Stimulated activated naive CD8-positive, alpha-beta T cell treated with anti-CD3 and anti-CD28 coated beads, Interleukin-15, amount 100 ng/mL, for 72 hours (primary cell): ENCODE measurements at regions not wholly inside any gene's neighbourhood (a gene's known extent, or its start where the extent isn't known, plus 50 kb on each side); places are given as distances from the start of the nearest gene placed in this dataset.

Experiments
- ATAC-seq: fragments of 150-1000 bp; cut with Tn5 transposase; 2 replicates; pipeline ENCODE4 v1.10.0; 2021; ENCODE audit warnings: mild to moderate bottlenecking, moderate library complexity
- DNase-seq, 2 donors: peaks; one replicate each; pipeline ENCODE4 v3.0.0; 2021 to 2022
- H3K27ac Mint-ChIP-seq, 2 donors: one replicate each; pipeline ENCODE4 v1.8.0; 2022; ENCODE audit warnings: mild to moderate bottlenecking in 2 of 2, mixed read lengths in 2 of 2, moderate library complexity in 2 of 2
- H3K27me3 Mint-ChIP-seq: one replicate; pipeline ENCODE4 v1.8.0; 2022; ENCODE audit warnings: mixed read lengths
- H3K4me1 Mint-ChIP-seq: one replicate; pipeline ENCODE4 v1.8.0; 2022; ENCODE audit warnings: mild to moderate bottlenecking, mixed read lengths
- H3K4me3 Mint-ChIP-seq, 2 donors: one replicate each; pipeline ENCODE4 v1.8.0; 2022; ENCODE audit warnings: mild to moderate bottlenecking in 2 of 2, mixed read lengths in 2 of 2, moderate library complexity in 1 of 2
- H3K9me3 Mint-ChIP-seq, 2 donors: one replicate each; pipeline ENCODE4 v1.8.0; 2022; ENCODE audit warnings: mixed read lengths in 2 of 2

DNA sequence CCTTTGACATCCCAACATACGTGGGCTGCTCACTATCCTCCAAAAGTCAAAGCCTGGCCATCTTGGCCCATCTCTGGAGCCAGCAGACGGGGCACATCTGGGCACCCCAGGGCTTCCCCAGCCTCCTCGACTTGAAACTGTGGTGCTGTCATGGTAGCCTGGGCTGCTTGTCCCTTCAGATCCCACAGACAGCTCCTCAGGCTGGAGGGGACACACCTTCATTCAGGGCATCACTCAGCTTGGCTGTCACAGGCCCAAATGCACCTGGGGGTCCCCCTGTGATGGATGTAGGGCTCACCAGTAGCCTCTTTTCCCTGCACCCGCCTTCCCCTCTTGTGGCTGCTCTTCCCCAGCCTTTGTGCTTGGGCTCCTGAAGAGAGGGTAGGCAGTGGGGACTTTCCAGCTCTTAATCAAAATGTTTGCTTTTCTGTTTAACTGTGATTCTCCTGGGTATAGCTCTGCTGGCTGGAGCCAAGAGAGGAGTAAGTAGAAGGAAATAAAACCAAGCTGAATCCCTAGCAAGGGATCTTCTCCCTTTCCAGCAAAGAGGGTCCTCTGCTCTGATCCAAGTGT lies 92.3 kb downstream of the GYPC start:
- no peak for DNase-seq
- no peaks in the 10 kb centered on the region for H3K27me3 Mint-ChIP-seq
- H3K9me3 Mint-ChIP-seq: no peaks in the 10 kb centered on the region
- H3K27ac Mint-ChIP-seq: no peak overlapping the region
- peaks cover 20% of the 10 kb centered on the region for H3K4me1 Mint-ChIP-seq
- peak; percentile 35 for ATAC-seq
- no peak overlapping the region for H3K4me3 Mint-ChIP-seq

DNA sequence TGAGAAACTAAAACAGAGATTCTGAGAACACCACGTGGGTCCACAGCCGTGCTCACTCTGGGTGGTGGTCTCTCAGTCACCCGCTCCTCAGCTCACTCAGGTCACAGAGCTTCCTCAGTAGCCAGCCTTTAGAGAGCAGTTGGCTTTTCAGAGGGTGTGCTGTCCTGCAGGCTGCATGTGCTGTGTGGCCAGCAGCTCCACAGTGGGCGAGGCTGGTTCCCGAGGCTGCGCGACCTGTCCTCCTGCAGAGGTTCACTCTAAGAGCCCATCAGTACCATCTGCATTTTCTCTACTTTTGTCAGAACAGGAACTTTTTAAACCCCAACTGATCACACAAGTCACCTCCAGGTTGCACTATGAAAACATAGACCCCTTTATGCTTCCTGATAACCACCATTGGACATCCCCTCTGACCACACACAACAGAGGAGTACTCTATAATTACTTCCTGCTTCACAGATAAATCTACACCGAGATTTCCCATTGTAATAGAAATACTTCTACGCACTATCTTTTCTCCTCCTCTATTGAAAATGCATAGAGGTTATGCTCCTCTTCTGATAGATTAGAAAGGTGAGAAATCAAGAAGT lies 93.1 kb downstream of the GYPC start:
- ATAC-seq (peak; percentile 45), DNase-seq (no peak)
- H3K9me3 Mint-ChIP-seq: no peaks in the 10 kb centered on the region
- peaks cover 21% of the 10 kb centered on the region for H3K4me1 Mint-ChIP-seq
- no peaks in the 10 kb centered on the region for H3K27me3 Mint-ChIP-seq
- H3K4me3 Mint-ChIP-seq: peak overlapping the region in 1 of 2 donors; percentile 39
- peak overlapping the region in 1 of 2 donors; percentile 32 for H3K27ac Mint-ChIP-seq

DNA sequence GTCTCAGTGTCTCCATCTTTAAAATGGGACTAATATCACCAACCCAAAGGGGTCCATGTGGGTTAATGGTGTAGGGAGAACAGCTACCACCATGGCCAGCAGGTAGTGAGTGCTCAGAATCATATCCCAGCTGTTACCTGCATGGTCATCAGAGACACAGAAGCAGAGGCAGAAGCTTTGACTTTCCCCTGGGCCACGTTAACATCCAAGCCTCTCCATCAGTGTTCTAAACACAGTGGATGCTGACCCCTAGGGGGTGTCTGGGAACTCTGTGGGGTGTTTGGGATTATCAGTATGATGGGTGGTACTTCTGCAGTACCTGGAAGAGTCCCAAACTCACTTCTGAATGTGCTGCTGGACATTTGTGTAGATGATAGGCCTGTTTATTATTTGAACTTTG lies 93.6 kb downstream of the GYPC start:
- H3K4me1 Mint-ChIP-seq: peaks cover 26% of the 10 kb centered on the region
- H3K27ac Mint-ChIP-seq: peak overlapping the region; percentile 2 to 67
- DNase-seq (peak in 1 of 2 donors; percentile 23), ATAC-seq (peak; percentile 53)
- no peaks in the 10 kb centered on the region for H3K9me3 Mint-ChIP-seq
- peak overlapping the region in 1 of 2 donors; percentile 39 for H3K4me3 Mint-ChIP-seq
- H3K27me3 Mint-ChIP-seq: no peaks in the 10 kb centered on the region

DNA sequence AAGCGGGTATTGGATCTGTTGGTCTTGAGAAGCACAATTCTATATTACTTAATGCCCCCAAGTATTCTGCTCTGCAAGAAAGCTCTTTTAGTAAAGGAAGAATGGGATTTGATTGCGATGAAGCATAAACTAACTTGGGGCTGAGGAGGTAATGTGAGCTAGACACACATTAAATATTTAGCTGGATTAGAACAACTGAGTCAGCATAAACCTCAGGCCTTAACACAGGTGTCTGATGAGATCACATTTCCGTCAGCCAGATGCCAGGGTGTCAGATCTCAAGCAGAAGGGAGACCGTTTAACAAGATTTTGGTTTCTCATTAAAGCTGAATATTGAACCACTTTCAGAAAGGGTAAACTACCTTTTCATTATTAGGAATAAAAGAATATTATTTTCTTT lies 94.5 kb downstream of the GYPC start:
- peaks cover 29% of the 10 kb centered on the region for H3K4me1 Mint-ChIP-seq

DNA sequence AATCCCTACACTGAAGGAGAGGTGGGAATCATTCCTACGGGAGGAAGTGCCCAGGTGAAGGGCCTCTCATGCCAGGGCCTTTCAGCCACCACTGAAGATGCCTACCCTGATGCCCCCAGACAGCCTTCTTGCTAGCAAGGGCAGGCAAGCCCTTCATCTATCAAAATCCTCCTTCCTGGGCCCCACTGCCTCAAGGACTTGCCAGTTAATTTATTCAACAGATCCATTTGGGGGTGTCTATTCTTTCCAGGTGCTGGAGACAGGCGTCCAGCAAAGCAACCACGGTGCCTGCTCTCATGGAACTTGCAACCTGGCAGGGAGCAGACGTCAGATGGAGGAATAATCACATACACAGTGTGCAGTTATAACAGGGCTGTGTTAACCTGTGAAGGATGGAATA lies 95.5 kb downstream of the GYPC start:
- no peaks in the 10 kb centered on the region for H3K27me3 Mint-ChIP-seq
- H3K27ac Mint-ChIP-seq: no peak overlapping the region
- H3K9me3 Mint-ChIP-seq: peaks cover 0 to 8% of the 10 kb centered on the region in 2 donors
- H3K4me3 Mint-ChIP-seq: no peak overlapping the region
- DNase-seq (no peak), ATAC-seq (no peak)
- peaks cover 29% of the 10 kb centered on the region for H3K4me1 Mint-ChIP-seq

More for the DNA sequence above, 94.5 kb downstream of the GYPC start:
- Mint-ChIP-seq H3K9me3 (no peaks in the 10 kb centered on the region), H3K27me3 (no peaks in the 10 kb centered on the region), H3K27ac (no peak overlapping the region), H3K4me3 (no peak overlapping the region)
- no peak for ATAC-seq
- DNase-seq: no peak

DNA sequence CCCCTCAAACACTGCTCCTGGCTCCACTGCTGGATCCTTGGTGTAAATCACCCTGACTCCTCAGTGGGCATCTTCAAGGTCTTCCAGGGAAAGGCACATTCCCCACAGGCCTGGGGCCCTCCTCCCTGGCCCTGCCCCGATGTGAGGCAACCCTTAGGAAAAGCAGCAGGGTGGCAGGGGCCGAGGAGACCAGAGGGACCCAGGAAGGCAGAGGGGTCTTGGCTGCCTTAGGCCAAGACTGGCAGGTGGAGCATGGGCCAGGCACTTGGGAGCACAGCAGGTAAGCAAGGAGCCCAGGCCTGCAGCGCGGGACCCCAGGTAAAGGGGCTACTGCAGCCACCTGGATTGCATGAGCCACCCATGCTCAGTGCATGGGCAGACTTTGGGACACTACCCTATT lies 96.9 kb downstream of the GYPC start:
- Mint-ChIP-seq H3K27me3 (no peaks in the 10 kb centered on the region), H3K4me3 (no peak overlapping the region), H3K4me1 (peaks cover 29% of the 10 kb centered on the region), H3K9me3 (peaks cover 0 to 8% of the 10 kb centered on the region in 2 donors), H3K27ac (no peak overlapping the region)
- DNase-seq (no peak), ATAC-seq (no peak)

DNA sequence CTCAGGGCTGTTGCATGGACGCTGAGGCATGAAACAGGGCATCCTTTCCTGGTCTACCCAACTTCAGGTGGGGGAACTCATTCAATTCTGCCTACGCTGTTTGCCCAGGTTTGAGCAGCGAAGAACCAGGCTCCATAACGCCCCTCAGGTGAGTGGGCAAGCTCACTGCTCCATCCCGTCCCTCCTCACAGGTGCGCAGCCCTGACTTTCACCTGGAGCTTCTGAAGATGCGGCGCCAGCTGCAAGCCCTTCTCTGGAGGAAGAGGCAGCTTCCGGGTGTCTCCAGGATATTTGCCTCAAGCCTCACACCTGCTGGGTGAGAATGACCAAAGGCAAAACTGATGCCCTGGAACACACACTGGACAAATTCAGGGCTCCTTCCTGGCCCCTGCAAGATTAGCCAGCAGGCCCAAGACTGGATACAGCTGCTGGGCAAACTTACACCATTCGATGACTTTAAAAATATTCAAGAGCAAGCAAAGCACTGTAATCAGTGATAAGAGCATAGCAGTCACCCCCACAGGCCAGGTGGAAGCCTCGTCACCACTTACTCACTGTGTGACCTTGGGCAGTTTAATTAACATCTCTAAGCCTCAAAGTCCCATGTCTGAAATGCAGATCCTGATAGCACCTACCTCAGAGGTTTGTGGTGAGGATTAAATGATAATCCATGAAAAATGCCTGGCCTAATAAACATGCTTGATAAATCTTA lies 97.7 kb downstream of the GYPC start:
- DNase-seq (no peak), ATAC-seq (no peak)
- Mint-ChIP-seq H3K4me3 (no peak overlapping the region), H3K27me3 (no peaks in the 10 kb centered on the region), H3K4me1 (peaks cover 22% of the 10 kb centered on the region), H3K9me3 (peaks cover 0 to 8% of the 10 kb centered on the region in 2 donors), H3K27ac (no peak overlapping the region)

DNA sequence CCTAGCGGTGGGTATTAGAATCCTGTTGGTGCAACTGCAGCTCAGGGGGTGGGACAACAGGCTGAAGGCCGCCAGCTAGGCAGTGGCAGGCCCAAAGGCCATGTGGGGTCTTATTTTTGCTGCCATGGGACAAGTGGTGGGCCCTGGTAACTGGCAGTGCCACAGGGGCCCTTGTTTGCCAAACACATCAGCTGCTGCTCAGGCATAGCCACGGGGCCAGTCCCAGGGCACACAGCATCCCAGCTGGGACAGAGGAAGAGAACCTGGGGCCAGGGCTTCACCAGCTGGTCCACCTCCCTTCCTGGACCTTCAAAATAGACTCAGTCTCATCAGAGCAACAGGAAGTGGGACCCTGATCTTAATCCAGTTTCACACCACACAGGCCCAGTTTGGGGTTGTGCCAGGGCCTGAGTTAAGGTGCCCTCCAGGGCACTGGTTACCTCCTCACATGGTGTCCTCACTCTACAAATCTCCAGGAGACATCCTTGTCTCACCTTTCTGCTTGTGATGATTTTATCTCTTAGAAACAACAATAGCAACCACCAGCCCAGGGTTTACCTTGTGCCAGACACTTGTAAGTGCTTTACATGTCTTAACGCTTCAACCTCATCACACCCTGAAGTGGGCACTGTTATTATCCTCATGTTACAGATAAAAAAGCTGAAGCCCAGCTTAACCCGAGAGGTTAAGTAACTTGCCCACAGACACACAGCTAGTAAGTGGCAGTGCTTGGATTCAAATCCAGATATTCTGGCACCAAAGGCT lies 98.5 kb downstream of the GYPC start:
- Mint-ChIP-seq H3K4me3 (no peak overlapping the region), H3K27ac (peak overlapping the region in 1 of 2 donors; percentile 69)
- peak; percentile 29 for ATAC-seq

DNA sequence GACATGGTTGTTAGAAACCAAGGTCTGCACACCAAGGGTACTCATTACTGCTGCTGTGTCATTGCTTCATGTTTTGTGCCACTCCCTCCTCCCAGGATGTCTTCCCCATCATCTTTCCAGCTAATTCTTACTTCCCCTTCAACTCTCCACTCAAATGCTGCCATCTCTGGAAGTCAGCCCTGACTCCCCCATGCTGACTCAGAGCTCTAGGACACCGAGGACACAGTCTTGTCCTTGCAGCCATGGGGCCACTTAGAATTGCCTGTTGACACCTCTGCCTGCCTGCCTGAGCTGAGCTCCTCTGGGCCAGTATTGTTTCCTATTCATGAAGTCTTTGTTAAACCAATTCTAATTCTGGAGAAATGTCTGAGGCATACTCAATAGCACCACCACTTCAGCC lies 100.2 kb downstream of the GYPC start:
- no peak for DNase-seq
- ATAC-seq: no peak
- H3K27ac Mint-ChIP-seq: no peak overlapping the region
- no peaks in the 10 kb centered on the region for H3K27me3 Mint-ChIP-seq
- H3K4me1 Mint-ChIP-seq: peaks cover 24% of the 10 kb centered on the region
- H3K4me3 Mint-ChIP-seq: no peak overlapping the region
- peaks cover 0 to 8% of the 10 kb centered on the region in 2 donors for H3K9me3 Mint-ChIP-seq

More for the DNA sequence above, 98.5 kb downstream of the GYPC start:
- Mint-ChIP-seq H3K9me3 (peaks cover 0 to 8% of the 10 kb centered on the region in 2 donors), H3K27me3 (no peaks in the 10 kb centered on the region), H3K4me1 (peaks cover 15% of the 10 kb centered on the region)
- no peak for DNase-seq

DNA sequence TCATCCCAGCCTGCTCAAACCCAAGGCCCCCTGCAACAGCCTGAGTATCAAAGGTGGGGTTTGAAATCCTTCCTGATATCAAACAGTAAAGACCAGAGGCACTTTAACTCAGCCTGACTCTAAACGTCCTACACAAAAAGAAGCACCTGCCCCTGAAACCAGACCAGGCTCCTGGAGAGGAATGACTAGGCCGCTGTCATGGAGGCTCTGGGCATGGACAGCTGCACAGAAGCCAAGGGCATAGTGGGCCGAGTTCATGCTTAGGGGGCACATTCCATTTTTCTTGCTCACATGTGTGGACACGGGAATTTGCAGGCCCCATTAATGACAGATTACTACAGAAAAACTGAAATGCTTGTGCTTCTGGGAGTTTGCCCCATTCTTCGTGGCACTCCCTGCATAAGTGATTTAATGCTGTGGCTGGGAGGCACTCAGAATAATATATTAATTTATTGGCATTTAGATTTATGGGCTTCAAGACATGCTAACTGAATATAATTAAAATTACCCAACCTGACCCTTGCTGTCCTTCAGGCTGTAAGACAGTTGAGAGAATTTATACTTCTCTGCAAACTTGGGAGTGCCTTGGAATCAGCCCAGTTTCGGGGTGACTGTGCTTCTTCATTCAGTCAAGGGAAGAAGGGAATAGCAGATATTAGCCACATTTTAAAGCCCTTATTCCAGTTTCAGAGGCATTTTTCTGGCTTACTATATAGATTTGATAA lies 105.5 kb downstream of the GYPC start:
- H3K27ac Mint-ChIP-seq: peak overlapping the region; percentile 9 to 70
- H3K9me3 Mint-ChIP-seq: peaks cover 0 to under 1% of the 10 kb centered on the region in 2 donors
- DNase-seq (no peak), ATAC-seq (no peak)
- H3K27me3 Mint-ChIP-seq: no peaks in the 10 kb centered on the region
- no peak overlapping the region for H3K4me3 Mint-ChIP-seq
- peaks cover 54% of the 10 kb centered on the region for H3K4me1 Mint-ChIP-seq

DNA sequence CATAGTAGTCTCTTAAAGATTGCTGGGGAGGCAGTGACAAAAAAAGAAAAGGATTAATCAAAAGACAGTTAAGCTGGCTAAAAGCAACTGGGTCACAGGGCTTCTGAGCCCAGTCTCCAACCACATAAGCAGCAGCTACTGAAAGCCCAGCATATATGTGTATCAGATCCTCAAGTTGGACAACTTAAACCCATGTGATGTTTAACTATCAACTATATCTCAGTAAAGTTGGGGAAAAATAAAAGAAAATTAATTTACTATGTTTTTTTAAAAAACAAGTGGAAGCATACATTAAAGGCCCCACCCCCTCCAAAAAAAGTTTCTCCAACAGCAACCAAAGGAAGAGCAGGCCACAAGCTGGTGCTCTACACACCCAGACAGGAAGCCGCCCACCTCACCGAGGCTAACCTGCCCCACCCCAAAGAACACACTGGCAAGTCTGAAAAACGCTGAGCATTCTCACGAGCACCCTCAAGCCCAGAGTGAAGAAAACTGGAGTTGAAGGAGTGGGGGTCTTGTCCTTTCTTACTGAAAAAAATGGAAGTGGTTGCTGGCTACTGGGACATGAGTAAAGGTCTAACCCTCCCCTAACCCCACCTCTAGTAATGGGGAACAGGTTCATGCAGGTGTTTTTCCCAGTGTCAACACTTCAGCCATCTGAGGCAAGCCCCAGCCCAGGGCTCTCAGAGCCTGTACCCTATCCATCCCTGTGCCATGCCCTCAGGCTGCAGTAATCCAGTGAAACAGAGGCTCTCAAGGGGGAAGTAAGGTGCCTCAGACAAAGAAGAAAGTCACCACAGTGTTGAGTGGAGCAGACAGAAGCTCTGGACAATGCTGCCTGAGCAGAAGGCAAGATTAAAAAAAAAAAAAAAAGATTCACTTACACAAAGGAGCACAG lies 106.3 kb downstream of the GYPC start:
- no peaks in the 10 kb centered on the region for H3K27me3 Mint-ChIP-seq
- H3K4me3 Mint-ChIP-seq: peak overlapping the region; percentile 44 to 77
- peak; percentile 43 to 44 for DNase-seq
- H3K4me1 Mint-ChIP-seq: peaks cover 58% of the 10 kb centered on the region
- H3K27ac Mint-ChIP-seq: peak overlapping the region; percentile 88 to 90
- H3K9me3 Mint-ChIP-seq: no peaks in the 10 kb centered on the region
- peak; percentile 93 for ATAC-seq

DNA sequence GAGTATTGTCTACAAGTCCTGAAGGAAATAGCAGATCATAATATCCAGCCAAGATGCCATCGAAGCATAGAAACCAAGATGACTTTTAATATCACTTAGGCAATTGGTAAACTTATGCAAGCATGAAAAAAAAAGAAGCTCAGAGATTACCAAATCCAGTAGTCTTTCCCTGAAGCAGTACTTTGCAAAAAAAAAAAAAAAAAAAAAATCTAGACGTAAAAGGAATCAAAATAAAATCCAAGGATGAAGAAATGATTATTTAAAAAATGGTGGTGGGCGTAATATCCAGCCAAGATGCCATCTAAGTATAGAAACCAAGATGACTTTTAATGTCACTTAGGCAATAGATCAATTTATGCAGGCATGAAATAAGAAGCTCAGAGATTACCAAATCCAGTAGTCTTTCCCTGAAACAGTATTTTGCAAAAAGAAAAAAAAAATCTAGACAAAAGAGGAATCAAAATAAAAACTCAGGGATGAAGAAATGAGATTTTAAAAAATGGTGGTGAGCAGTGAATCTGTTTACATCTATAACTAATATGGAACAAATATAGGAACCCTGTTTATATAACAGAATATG lies 108.8 kb downstream of the GYPC start:
- peaks cover 64% of the 10 kb centered on the region for H3K4me1 Mint-ChIP-seq
- DNase-seq (no peak), ATAC-seq (no peak)
- no peak overlapping the region for H3K27ac Mint-ChIP-seq
- no peak overlapping the region for H3K4me3 Mint-ChIP-seq
- no peaks in the 10 kb centered on the region for H3K27me3 Mint-ChIP-seq
- no peaks in the 10 kb centered on the region for H3K9me3 Mint-ChIP-seq

DNA sequence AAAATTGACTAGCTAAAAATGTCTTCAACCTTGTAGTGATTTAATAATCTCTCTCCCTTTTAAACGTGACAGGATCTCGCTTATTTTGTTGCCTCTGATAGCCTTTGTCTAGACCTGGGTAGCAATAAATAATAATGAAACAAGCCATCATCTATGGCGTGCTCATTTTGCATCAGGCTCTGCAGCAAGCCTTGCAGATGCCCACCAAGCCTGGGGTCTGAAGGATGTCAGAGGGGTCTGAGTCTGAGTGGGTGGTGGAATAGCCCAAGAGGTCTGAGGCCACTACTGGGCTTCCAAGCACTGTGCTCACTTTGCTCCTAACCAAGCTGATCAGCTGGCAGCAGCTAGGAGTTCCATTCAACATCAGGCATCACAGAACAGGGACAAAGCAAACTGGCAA lies 109.4 kb downstream of the GYPC start:
- no peaks in the 10 kb centered on the region for H3K9me3 Mint-ChIP-seq
- no peak for ATAC-seq
- peaks cover 58% of the 10 kb centered on the region for H3K4me1 Mint-ChIP-seq
- H3K27me3 Mint-ChIP-seq: no peaks in the 10 kb centered on the region
- H3K27ac Mint-ChIP-seq: no peak overlapping the region
- H3K4me3 Mint-ChIP-seq: no peak overlapping the region
- DNase-seq: no peak

DNA sequence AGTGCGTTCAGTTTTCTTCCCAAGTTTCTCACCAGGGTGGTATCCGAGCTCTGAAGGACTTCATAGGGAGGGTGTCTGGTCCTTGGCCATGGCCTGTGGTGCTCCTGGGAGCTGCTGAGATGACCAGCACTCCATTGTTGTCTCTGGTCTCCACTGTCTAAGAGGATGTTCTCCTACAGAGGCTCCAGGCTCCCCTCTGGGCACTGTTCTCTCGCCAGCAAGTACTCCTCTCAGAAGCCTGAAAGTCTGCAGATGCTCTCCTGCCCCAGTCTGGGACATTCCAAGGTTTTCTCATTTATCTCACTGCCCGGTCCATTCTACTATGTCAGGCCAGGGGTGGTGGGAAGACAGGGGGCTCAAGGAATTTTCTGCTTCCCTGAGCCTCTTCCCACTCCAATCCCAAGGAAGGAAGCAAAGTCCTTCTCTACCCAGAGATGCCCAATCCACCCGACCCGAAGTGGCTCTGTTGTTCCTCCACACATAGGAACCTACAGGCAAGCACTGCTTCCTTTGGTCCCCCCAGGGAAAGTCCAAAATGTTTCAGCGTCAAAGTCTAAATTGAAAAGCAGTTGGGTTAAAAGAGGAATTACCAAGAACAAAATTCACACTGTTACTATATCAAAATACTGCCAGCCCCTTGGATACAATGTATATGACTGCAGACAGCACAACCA lies 110.5 kb downstream of the GYPC start:
- ATAC-seq (no peak), DNase-seq (no peak)
- Mint-ChIP-seq H3K4me3 (no peak overlapping the region), H3K27ac (no peak overlapping the region), H3K4me1 (peaks cover 48% of the 10 kb centered on the region), H3K27me3 (no peaks in the 10 kb centered on the region), H3K9me3 (no peaks in the 10 kb centered on the region)
